GM20000 (cell line): ENCODE measurements at regions not wholly inside any gene's neighbourhood (a gene's known extent, or its start where the extent isn't known, plus 50 kb on each side); places are given as distances from the start of the nearest gene placed in this dataset.

Experiments
- DNase-seq: peaks from one replicate; pipeline ENCODE4 v3.0.0; 2012; ENCODE audit warnings: low spot score
- TF ChIP-seq, protein P1 (sequence below): IDR thresholded peaks from 2 replicates; pipeline ENCODE4 v1.5.1; 2012; ENCODE audit warnings: mild to moderate bottlenecking, control low read depth; ENCODE audit errors: extremely low read depth, missing control alignments

DNA sequence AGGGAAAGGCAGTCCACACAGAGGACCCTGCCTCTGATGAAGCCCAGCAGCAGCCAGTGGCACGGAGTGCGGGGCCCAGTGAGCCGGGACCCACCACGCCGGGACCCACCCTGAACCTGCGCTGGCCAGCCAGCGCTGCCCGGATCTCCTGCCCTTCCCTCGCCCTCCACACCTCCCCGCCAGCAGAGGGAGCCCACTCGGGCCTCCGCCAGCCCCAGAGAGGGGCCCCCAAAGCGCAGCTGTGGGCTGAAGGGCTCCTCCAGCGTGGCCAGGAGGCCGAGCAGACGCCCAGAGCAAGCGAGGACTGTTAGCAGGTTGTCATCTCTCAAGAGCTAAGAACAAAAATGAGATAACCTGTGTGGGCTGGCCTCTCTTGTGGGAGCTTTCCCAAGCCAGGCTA is 81.3 kb upstream of the ATP10A start:
- TF ChIP-seq, protein P1, sequence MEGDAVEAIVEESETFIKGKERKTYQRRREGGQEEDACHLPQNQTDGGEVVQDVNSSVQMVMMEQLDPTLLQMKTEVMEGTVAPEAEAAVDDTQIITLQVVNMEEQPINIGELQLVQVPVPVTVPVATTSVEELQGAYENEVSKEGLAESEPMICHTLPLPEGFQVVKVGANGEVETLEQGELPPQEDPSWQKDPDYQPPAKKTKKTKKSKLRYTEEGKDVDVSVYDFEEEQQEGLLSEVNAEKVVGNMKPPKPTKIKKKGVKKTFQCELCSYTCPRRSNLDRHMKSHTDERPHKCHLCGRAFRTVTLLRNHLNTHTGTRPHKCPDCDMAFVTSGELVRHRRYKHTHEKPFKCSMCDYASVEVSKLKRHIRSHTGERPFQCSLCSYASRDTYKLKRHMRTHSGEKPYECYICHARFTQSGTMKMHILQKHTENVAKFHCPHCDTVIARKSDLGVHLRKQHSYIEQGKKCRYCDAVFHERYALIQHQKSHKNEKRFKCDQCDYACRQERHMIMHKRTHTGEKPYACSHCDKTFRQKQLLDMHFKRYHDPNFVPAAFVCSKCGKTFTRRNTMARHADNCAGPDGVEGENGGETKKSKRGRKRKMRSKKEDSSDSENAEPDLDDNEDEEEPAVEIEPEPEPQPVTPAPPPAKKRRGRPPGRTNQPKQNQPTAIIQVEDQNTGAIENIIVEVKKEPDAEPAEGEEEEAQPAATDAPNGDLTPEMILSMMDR = no peak
- DNase-seq = no peak

DNA sequence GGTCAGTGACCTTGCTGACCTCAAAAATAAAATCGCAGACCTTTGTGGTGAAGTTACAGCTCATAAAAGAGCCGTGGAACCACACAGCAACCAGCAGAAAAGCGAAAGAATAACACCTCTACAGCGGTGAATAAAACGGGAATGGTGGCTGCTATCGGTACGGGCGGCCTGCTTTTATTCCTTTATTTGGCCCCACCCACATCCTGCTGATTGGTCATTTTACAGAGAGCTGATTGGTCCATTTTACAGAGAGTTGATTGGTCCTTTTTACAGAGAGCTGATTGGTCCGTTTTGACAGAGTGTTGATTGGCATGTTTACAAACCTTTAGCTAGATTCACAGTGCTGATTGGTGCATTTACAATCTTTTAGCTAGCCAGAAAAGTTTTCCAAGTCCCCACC is 80.7 kb upstream of the ATP10A start:
- TF ChIP-seq, protein P1 = no peak
- no peak for DNase-seq

DNA sequence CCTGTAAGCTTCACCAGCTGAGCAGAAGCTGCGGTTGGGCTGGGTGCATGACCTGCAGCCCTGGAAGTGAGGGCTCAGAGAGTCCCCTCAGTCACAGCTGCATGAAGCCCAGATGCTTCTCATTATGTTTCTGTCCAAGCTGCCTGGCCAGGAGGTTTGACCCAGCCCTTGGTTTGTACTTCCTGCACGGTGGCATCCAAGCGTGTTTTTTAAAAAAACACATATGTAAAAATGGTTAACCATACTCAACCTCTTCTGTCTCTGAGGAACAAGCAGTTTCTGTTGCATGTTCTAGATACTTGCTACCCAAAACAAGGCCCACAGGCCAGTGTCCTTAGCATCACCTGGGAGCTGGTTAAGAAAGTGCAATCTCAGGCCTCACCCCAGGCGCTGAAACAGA is 76.0 kb upstream of the ATP10A start:
- TF ChIP-seq, protein P1 = no peak
- DNase-seq = peak; percentile 47

DNA sequence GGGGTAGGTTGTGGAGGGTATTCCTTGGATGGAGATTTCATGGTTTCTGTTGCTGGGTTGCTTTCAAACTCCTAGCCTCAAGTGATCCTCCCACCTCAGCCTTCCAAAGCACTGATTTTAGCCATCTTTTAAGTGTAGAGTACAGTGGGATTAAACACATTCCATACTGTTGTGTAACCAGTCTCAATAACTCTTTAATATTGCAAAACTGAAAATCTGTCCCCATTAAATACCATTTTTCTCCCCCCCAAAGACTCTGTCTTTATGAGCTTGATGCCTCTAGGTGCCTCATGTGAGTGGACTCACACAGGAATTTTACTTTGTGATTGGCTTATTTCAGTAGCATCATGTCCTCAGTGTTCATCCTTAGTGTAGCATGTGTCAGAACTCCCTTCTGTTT is 74.7 kb upstream of the ATP10A start:
- no peak for DNase-seq
- TF ChIP-seq, protein P1 = no peak

DNA sequence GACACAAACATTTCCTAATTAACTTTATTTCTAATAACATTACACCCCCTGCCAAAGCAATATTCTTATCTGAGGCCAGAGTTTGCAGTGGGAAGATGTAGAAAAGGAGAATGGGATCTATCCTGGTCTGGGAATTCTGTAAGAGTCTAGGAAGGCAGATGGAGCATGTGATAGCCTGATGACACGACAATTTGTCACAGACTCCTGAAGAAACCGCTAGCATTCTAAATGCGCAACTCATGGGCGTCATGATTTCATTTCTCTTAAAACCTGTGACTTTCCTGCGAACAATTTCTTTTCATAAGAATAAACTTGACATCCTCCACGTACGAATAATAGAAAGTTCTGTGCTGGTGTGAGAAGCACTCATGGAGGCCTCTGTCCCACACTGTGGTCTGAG is 72.9 kb upstream of the ATP10A start:
- TF ChIP-seq, protein P1 = no peak
- DNase-seq = no peak

DNA sequence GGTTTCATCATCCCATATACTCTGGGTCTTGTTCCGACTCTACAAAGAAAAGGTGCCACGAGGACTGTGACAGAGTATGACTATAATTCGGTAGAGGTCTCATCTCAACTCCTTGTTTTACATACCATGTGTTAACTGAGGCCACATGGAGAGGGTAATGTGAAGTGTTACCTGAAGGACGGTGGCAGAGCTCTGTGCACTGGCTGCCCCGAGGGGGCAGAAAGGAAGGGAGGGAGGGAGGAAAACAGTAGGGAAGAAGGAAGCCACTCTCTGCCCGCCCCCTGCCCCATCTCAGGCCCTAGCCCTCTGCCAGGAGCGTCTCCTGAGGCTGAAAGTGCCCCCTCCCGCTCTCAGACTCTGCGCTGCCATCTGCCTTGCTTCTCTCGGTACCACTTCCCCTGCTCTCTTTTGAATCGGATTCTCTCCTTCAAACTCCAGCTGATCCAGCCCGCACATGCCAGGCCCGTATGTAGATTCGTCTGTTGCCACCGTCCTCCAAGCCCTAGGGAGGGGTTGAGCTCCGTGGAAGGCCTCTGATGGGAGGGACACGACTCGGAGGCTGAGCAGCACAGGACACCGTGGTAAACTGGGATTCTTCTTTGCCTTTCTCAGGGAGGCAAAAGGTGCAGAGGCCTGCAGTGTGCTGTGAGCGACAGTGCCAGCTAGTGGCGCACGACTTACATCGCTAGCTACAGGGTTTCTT is 70.5 kb upstream of the ATP10A start:
- TF ChIP-seq, protein P1 = peak; percentile 42
- DNase-seq = peak; percentile 52

DNA sequence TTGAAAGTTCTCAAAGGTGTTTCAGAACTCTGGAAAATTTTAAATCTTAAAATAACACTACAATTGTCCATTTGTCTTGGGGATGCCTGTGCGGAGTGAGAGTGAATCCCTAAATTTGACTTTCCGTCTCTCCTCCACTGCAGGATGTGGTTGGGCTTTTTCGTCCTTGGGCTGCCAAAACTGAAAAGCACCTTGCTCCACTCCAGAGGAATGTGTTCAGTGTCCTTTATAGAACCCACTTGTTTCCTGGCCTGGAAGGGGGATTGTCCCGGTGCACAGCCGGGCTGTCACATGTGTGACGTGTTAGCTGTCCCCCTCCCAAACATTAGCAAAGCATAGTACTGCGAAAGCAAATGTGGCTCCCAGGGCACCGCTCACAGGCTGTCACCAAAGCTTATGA is 69.6 kb upstream of the ATP10A start:
- no peak for DNase-seq
- TF ChIP-seq, protein P1 = no peak
